HTR-8/SVneo (cell line): ENCODE measurements at regions not wholly inside any gene's neighbourhood (a gene's known extent, or its start where the extent isn't known, plus 50 kb on each side); places are given as distances from the start of the nearest gene placed in this dataset.

Source experiments
- DNase-seq: peaks from one replicate; pipeline ENCODE4 v3.0.0; 2011; ENCODE audit warnings: low spot score, mixed read lengths; ENCODE audit not compliant: insufficient read length
- FAIRE-seq: peaks from 2 replicates; lab custom pipeline; 2011; peaks lifted over from hg19 to GRCh38; lab: Jason Lieb, UNC

DNA sequence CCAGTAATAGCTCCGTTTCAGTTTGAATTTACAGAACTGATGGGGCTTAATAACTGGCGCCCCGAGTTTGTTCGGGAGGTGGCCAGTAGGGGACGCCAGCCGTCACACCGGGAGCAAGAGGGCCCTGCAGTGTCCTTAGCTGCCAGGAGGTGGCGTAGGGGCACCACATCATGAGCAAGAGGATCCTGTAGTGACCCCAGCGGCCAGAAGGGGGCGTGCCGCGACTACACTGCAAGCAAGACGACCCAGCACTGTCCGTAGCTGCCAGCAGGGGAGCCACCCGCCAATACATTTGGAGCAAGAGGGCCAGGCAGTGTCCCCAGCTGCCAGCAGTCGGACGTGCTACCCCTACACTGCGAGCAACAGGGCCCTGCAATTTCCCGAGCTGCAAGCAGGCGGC, 663.7 kb upstream of the B3GAT1 start:
- FAIRE-seq = no peak
- DNase-seq = no peak

- DNase-seq = no peak
These were observed 662.5 kb upstream of the B3GAT1 start for GRCh38 chr11:135074397-135074998.

DNA sequence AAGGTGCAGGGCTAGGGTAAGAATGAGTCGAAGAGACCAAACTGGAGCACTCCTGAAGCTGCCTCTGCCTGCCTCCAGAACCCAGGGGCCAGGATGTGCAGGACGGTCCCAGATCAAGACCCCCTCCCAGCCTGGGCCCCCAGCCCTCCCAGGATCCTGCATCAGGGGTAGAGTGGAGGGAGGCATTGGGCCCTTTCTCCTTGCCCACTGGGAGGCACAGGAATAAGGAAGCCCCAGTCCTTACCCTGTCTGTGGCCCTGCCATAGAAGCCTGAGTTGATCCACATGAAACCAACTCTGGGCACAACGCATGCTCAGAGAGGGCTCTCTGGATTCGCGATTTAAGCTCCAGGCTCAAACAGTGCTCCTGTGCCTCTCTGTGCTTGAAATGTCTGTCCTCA, 661.8 kb upstream of the B3GAT1 start:
- DNase-seq (no peak), FAIRE-seq (no peak)

More at GRCh38 chr11:135074397-135074998, 662.5 kb upstream of the B3GAT1 start:
- no peak for FAIRE-seq

- DNase-seq = no peak
These were observed 661.3 kb upstream of the B3GAT1 start for GRCh38 chr11:135073381-135073780.

GRCh38 chr11:135069890-135070289, 657.8 kb upstream of the B3GAT1 start:
- FAIRE-seq = no peak
- no peak for DNase-seq

More at GRCh38 chr11:135073381-135073780, 661.3 kb upstream of the B3GAT1 start:
- FAIRE-seq = no peak

GRCh38 chr11:135069063-135069462, 657.0 kb upstream of the B3GAT1 start:
- FAIRE-seq (no peak), DNase-seq (no peak)

DNA sequence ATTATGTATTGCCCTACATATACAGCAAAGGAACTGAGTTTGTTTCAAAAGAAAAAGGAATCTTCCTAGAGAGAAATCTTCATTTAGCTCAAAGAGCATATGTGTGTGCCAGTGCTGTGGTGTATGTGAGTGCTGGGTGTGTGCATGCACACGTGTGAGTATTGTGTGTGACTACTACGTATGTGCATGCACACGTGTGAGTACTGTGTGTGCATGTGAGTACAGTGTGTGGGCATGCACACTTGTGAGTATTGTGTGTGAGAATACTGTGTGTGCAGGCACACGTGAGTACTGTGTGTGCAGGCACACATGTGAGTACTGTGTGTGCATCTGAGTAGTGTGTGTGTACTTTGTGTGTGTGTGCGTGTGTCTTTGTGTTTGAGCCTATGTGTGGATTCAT, 651.0 kb upstream of the B3GAT1 start:
- FAIRE-seq = no peak
- DNase-seq = no peak

- DNase-seq (no peak), FAIRE-seq (no peak)
These were observed 649.1 kb upstream of the B3GAT1 start for GRCh38 chr11:135061166-135061565.

DNA sequence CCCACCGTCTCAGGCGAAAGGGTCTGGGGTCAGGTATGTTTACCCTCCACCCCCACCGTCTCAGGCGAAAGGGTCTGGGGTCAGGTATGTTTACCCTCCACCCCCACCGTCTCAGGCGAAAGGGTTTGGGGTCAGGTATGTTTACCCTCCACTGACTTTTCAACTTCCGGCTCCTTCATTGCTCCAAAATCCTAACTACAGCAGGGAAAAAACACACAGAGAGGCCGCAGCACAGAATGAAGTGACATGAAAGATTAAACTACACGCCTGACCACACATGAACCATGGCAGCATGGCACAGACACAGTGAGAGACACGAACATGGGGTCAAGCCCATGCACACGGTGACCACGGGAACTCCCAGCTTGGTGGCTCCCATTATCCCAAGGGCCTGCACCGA, 634.9 kb upstream of the B3GAT1 start:
- FAIRE-seq = no peak
- no peak for DNase-seq

GRCh38 chr11:135046556-135046955, 634.5 kb upstream of the B3GAT1 start:
- no peak for FAIRE-seq
- DNase-seq = no peak

DNA sequence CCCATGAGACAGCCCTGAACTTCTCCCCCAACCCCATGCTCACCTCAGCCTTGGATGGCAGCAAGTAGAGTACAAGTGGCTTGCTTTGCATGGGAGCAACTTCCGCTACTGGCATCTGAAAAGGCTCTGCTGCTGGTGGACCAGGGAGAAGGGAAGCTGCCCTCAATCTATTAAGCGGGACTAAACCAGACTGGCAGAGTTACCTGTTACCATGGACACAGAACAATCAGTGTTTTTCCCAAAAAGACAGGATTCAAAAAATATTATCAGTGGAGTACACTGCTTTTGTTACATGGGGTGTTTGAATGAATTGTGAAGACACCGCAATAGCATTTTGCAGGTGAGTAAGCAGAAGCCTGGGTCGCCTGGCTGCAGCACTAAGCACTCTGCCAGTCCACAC, 631.4 kb upstream of the B3GAT1 start:
- FAIRE-seq = no peak

DNA sequence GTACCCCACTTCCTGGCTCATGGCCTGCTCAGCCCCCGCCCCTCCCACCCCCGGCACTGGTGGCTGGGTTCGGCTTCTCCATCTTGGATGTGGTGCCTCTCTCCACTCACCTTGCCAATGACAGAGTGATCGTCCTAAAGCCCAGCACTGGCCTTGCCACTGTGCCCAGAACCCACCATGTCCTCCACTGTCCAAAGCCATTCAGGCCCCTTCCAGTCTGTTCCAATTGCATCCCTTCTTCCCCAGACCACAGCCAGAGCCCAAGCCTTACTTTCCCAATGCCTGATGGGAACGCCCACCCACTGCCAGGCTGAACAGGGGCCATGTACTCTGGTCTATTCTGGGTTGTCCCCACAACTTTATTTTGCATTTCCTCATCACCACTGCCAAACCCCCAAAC, 625.8 kb upstream of the B3GAT1 start:
- DNase-seq (no peak), FAIRE-seq (no peak)

More for the DNA sequence above, 631.4 kb upstream of the B3GAT1 start:
- no peak for DNase-seq

DNA sequence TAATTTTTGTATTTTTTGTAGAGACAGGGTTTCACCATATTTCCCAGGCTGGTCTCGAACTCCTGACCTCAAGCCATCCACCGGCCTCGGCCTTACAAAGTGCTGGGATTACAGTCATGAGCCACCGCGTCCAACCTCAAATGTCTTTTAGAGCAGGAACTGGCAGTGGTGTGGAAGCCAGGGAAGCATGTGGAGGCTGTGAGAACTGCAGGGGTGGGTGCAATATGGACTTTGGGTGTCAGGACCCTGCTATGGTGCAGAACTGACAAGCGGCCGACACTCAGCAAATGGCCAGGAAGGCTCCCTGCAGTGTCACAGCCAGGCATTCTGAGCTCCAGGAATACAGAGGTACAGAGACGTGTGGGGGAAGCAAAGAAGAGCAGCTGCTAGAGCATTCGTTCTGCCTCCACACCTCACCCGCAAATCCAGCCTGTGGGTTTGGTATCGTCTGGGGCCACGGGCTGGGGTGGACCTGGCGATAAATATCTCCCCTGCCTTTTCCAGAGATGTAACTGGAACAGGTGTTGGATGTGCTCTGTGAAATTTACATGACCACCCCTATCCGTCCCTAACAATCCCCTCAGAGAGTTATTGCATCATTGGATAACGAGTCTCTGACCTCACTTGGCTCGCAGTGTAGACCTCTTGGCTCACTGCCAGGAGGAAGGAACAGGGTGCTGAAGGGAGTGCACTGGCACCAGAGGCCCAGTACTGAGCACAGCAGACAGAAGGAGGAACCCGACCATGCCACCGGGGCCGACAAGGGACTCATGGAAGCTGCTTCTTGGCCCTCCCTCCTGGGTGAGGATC, 624.7 kb upstream of the B3GAT1 start:
- FAIRE-seq (no peak), DNase-seq (no peak)

- FAIRE-seq = no peak
These were observed 623.2 kb upstream of the B3GAT1 start for GRCh38 chr11:135035282-135035681.

DNA sequence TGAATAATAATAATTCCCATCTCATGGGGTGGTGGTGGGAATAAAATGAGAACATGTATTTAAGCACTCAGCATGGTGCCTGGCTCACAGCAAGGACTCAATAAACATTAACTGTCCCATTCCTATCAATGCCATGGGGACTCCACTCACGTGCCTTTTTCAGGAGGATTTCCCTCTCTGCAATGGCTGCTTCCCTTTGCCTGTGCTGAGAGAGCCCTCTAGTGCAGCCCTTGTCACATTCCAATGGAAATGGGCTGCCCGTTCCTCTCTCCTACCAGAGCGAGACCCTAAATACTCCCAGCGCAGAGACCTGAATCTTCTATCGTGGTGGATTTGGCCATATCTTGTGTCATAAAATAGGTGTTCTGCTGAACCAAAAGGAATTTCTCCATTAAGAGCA, 621.5 kb upstream of the B3GAT1 start:
- FAIRE-seq (no peak), DNase-seq (no peak)

More at GRCh38 chr11:135035282-135035681, 623.2 kb upstream of the B3GAT1 start:
- DNase-seq = no peak

- DNase-seq (no peak), FAIRE-seq (no peak)
These were observed 619.4 kb upstream of the B3GAT1 start for GRCh38 chr11:135031205-135031989.

DNA sequence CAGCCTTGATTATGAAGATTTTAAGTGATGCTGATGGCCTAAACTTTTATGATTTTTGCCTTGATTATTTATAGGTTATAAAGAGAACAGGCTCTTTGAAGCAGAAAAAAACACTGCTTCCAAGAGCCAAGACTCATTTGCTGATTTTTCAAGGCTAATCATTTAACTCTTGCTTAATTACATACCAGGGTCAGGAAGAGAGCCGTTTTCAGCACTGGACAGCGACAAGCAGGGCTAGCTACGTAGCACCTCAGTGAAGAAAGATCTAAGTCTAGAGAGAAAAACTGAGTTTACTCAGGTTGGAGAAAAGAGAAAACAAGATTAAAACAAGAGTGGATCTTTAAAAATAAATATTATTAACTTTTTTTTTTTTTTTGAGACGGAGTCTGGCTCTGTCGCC, 615.4 kb upstream of the B3GAT1 start:
- DNase-seq (no peak), FAIRE-seq (no peak)

GRCh38 chr11:135023499-135023898, 611.5 kb upstream of the B3GAT1 start:
- FAIRE-seq = no peak
- no peak for DNase-seq

DNA sequence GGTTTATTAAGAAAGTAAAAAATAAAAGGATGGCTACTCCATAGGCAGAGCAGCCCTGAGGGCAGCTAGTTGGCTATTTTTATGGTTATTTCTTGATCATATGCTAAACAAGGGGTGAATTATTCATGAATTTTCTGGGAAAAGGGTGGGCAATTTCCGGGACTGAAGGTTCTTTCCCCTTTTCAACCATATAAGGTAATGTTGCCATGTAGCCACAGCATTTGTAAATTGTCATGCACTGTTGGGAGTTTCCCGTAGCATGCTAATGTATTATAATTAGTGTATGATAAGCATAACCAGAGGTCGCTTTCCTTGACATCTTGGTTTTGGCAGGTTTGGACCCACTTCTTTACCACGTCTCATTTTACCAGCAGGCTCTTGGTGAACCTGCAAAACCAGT, 610.4 kb upstream of the B3GAT1 start:
- FAIRE-seq = no peak
- DNase-seq = no peak

GRCh38 chr11:135019899-135020298, 607.9 kb upstream of the B3GAT1 start:
- no peak for DNase-seq
- FAIRE-seq = no peak

DNA sequence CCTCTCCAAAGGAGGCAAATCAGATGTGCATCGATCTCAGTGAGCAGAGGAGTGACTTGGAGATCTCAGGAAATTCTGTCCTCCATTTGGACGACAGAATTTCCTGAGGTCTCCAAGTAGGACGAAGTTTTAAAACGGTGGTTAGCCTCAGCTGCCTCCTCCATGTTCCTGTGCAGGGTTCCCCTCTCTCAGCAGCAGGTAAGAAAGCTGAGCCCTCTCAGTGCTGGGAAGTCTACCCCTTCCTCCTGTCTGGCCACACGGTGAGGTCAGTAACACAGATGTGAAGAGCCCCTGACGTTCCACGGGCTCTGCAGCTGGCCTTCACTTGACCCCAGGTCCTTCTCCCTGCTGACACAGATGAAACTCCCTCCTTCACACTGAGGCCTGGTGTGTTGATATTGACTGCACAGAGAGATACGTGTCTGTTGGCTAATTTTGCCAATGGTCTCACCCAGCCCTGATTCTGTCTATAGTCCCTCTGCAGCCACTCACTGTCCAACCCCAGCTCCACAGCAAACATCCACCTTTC, 607.4 kb upstream of the B3GAT1 start:
- DNase-seq = no peak

More for the DNA sequence above, 607.4 kb upstream of the B3GAT1 start:
- no peak for FAIRE-seq
